Endodermal cell (in vitro differentiated cells): ENCODE measurements at regions not wholly inside any gene's neighbourhood (a gene's known extent, or its start where the extent isn't known, plus 50 kb on each side); places are given as distances from the start of the nearest gene placed in this dataset.

Experiments used
- DNase-seq: peaks from one replicate; pipeline ENCODE4 v3.0.0-alpha.2; 2017
- H3K27ac ChIP-seq: 2 replicates; pipeline ENCODE4 v1.5.1; 2013; ENCODE audit warnings: mild to moderate bottlenecking, low read depth, low read length, moderate library complexity
- H3K27me3 ChIP-seq: 2 replicates; pipeline ENCODE4 v1.6.1; 2013; ENCODE audit warnings: mild to moderate bottlenecking, low read length, moderate library complexity; ENCODE audit not compliant: insufficient read depth, control insufficient read depth, poor library complexity, severe bottlenecking
- H3K36me3 ChIP-seq: 2 replicates; pipeline ENCODE4 v1.7.0; 2013; ENCODE audit warnings: mild to moderate bottlenecking, low read length, moderate library complexity; ENCODE audit not compliant: control insufficient read depth, insufficient read depth
- H3K4me1 ChIP-seq: one replicate; pipeline ENCODE4 v1.7.0; 2013; ENCODE audit warnings: low read length; ENCODE audit not compliant: control insufficient read depth, insufficient read depth
- H3K4me3 ChIP-seq: 2 replicates; pipeline ENCODE4 v1.5.1; 2013; ENCODE audit warnings: mild to moderate bottlenecking, low read length, moderate library complexity
- H3K9ac ChIP-seq: 2 replicates; pipeline ENCODE4 v1.6.1; 2013; ENCODE audit warnings: mild to moderate bottlenecking, low read length, moderate library complexity; ENCODE audit not compliant: poor library complexity, severe bottlenecking; ENCODE audit errors: extremely low read depth
- H3K9me3 ChIP-seq: 2 replicates; pipeline ENCODE4 v1.6.1; 2013; ENCODE audit warnings: mild to moderate bottlenecking, low read length, moderate library complexity; ENCODE audit not compliant: control insufficient read depth
- H3K27ac Mint-ChIP-seq: 2 replicates; pipeline ENCODE4 v1.8.0; 2020; ENCODE audit warnings: mixed read lengths
- H3K27me3 Mint-ChIP-seq: 2 replicates; pipeline ENCODE4 v1.8.0; 2021; ENCODE audit warnings: mild to moderate bottlenecking, mixed read lengths; ENCODE audit not compliant: insufficient read depth
- H3K36me3 Mint-ChIP-seq: 2 replicates; pipeline ENCODE4 v1.8.0; 2020; ENCODE audit warnings: low read depth, mixed read lengths
- H3K4me1 Mint-ChIP-seq: 2 replicates; pipeline ENCODE4 v1.8.0; 2020; ENCODE audit warnings: mixed read lengths
- H3K4me3 Mint-ChIP-seq: 2 replicates; pipeline ENCODE4 v1.8.0; 2020; ENCODE audit warnings: mild to moderate bottlenecking, moderate library complexity, mixed read lengths
- H3K9me3 Mint-ChIP-seq: 2 replicates; pipeline ENCODE4 v1.8.0; 2020; ENCODE audit warnings: mild to moderate bottlenecking, mixed read lengths
- CTCF ChIP-seq: fragments of 200-600 bp; sonication (generic); conservative IDR thresholded peaks from 2 replicates; pipeline ENCODE4 v1.5.0; 2021; ENCODE audit warnings: antibody characterized with exemption, mild to moderate bottlenecking
- WGBS, 2 experiments: methylation state at CpG; one replicate each; pipeline versions ENCODE4 v1.1.5 to v1.1.7; 2013; ENCODE audit warnings: missing lambda C conversion rate in 2 of 2, mixed read lengths in 1 of 2; ENCODE audit not compliant: insufficient coverage in 1 of 2, insufficient read length in 1 of 2; 5-methylcytosine and 5-hydroxymethylcytosine counted together

- TF ChIP-seq CTCF = no peak
- Histone ChIP-seq H3K9ac (no peak overlapping the region), H3K27ac (no peak overlapping the region), H3K27me3 (no peaks in the 10 kb centered on the region), H3K36me3 (no peaks in the 10 kb centered on the region), H3K4me1 (no peaks in the 10 kb centered on the region), H3K9me3 (no peaks in the 10 kb centered on the region), H3K4me3 (no peak overlapping the region)
- Mint-ChIP-seq H3K9me3 (no peaks in the 10 kb centered on the region), H3K4me1 (no peaks in the 10 kb centered on the region), H3K4me3 (no peak overlapping the region), H3K27ac (no peak overlapping the region), H3K36me3 (no peaks in the 10 kb centered on the region), H3K27me3 (no peaks in the 10 kb centered on the region)
- no peak for DNase-seq
- 90 to 91% methylated on average over 4 to 5 of the region's 5 CpGs for WGBS, 2 experiments
Measured at GRCh38 chr10:2246747-2247146, 509.4 kb upstream of the ADARB2 start.

- H3K36me3 Mint-ChIP-seq = no peaks in the 10 kb centered on the region
Measured at GRCh38 chr10:2245580-2245979, 508.3 kb upstream of the ADARB2 start.

GRCh38 chr10:2244471-2244870 lies 507.1 kb upstream of the ADARB2 start:
- DNase-seq = no peak
- no peaks in the 10 kb centered on the region for H3K36me3 ChIP-seq
- H3K4me1 ChIP-seq = no peaks in the 10 kb centered on the region
- H3K9me3 ChIP-seq = no peaks in the 10 kb centered on the region
- Mint-ChIP-seq H3K4me1 (no peaks in the 10 kb centered on the region), H3K27ac (no peak overlapping the region), H3K9me3 (no peaks in the 10 kb centered on the region), H3K27me3 (no peaks in the 10 kb centered on the region), H3K4me3 (no peak overlapping the region), H3K36me3 (no peaks in the 10 kb centered on the region)
- H3K27ac ChIP-seq = no peak overlapping the region
- no peak overlapping the region for H3K9ac ChIP-seq
- no peaks in the 10 kb centered on the region for H3K27me3 ChIP-seq
- whole genome bisulfite sequencing, 2 experiments = 87 to 92% methylated on average over 12 of the region's 12 CpGs
- no peak overlapping the region for H3K4me3 ChIP-seq
- no peak for TF ChIP-seq CTCF

More at GRCh38 chr10:2245580-2245979, 508.3 kb upstream of the ADARB2 start:
- Histone ChIP-seq H3K9me3 (no peaks in the 10 kb centered on the region), H3K4me3 (no peak overlapping the region), H3K27ac (no peak overlapping the region), H3K27me3 (no peaks in the 10 kb centered on the region), H3K9ac (no peak overlapping the region), H3K36me3 (no peaks in the 10 kb centered on the region), H3K4me1 (no peaks in the 10 kb centered on the region)
- Mint-ChIP-seq H3K27ac (no peak overlapping the region), H3K4me3 (no peak overlapping the region), H3K9me3 (no peaks in the 10 kb centered on the region), H3K4me1 (no peaks in the 10 kb centered on the region), H3K27me3 (no peaks in the 10 kb centered on the region)
- DNase-seq = no peak
- 93 to 98% methylated on average over 5 of the region's 5 CpGs for WGBS, 2 experiments
- no peak for TF ChIP-seq CTCF
